H1 (cell line): ENCODE measurements at regions not wholly inside any gene's neighbourhood (a gene's known extent, or its start where the extent isn't known, plus 50 kb on each side); places are given as distances from the start of the nearest gene placed in this dataset.

Experiments
- CBX8 ChIP-seq: fragments of 300-800, 300-1000 bp; sonication (generic); IDR thresholded peaks from 2 replicates; pipeline ENCODE4 v1.7.1; 2016; ENCODE audit warnings: low read depth, low read length, borderline replicate concordance
- EP300 ChIP-seq, 2 experiments: IDR thresholded peaks; 1 replicate in 1 of 2; 2 replicates in 1 of 2; pipeline ENCODE4 v1.6.1; 2011 to 2012; ENCODE audit warnings: low read depth in 2 of 2, low read length in 2 of 2, mild to moderate bottlenecking in 2 of 2, borderline replicate concordance in 1 of 2, inconsistent platforms in 1 of 2, moderate library complexity in 1 of 2
- EZH2 ChIP-seq: fragments of 200-600 bp; sonication (generic); IDR thresholded peaks from 2 replicates; pipeline ENCODE4 v1.7.1; 2012; ENCODE audit warnings: low read depth, mild to moderate bottlenecking, moderate library complexity, low read length, inconsistent platforms; ENCODE audit not compliant: severe bottlenecking
- GABPA ChIP-seq: IDR thresholded peaks from 2 replicates; pipeline ENCODE4 v1.6.1; 2011; ENCODE audit warnings: mild to moderate bottlenecking, low read length, moderate library complexity, borderline replicate concordance; ENCODE audit not compliant: insufficient read depth
- TAF1 ChIP-seq: IDR thresholded peaks from 2 replicates; pipeline ENCODE4 v1.6.1; 2011; ENCODE audit warnings: mild to moderate bottlenecking, low read depth, low read length
- TF ChIP-seq, protein P1 (sequence below), 3 experiments: IDR thresholded peaks; 1 replicate in 2 of 3; 2 replicates in 1 of 3; pipeline versions ENCODE4 v1.5.1 to v1.6.1; 2011; ENCODE audit warnings: low read length in 3 of 3, mild to moderate bottlenecking in 3 of 3, inconsistent platforms in 2 of 3, low read depth in 1 of 3, moderate library complexity in 1 of 3; ENCODE audit not compliant: insufficient read depth in 1 of 3; ENCODE audit errors: control extremely low read depth in 1 of 3

DNA sequence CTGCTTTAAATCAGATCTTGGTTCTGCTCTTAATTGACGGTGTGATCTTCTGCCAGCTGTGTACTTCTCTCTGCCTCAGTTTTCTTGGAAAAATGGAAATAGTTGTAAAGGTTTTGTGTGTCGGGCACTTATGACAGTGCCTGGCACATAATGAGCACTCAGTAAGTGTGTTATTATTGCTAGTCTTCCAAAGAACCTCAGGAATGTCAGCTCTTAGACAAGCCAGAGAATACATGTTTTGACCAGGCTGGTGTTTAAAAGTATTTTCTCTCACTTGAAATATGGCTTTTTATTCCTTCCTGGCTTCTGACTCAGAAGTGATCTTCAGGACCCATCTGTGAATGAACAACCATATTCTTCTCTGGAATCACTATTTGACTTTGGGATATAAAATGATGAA, 304.1 kb downstream of the SNAPC1 start:
- TF ChIP-seq EZH2, result no peak
- TF ChIP-seq, protein P1, sequence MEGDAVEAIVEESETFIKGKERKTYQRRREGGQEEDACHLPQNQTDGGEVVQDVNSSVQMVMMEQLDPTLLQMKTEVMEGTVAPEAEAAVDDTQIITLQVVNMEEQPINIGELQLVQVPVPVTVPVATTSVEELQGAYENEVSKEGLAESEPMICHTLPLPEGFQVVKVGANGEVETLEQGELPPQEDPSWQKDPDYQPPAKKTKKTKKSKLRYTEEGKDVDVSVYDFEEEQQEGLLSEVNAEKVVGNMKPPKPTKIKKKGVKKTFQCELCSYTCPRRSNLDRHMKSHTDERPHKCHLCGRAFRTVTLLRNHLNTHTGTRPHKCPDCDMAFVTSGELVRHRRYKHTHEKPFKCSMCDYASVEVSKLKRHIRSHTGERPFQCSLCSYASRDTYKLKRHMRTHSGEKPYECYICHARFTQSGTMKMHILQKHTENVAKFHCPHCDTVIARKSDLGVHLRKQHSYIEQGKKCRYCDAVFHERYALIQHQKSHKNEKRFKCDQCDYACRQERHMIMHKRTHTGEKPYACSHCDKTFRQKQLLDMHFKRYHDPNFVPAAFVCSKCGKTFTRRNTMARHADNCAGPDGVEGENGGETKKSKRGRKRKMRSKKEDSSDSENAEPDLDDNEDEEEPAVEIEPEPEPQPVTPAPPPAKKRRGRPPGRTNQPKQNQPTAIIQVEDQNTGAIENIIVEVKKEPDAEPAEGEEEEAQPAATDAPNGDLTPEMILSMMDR (IDR thresholded peaks at IDR 0.05; ENCODE audit: control extremely low read depth in 1 of 3, insufficient read depth in 1 of 3, low read depth in 1 of 3, low read length in 3 of 3), result no peak
- no peak for TF ChIP-seq CBX8
- TF ChIP-seq EP300 (IDR thresholded peaks at IDR 0.05; ENCODE audit: borderline replicate concordance in 1 of 2, low read depth in 2 of 2, low read length in 2 of 2), result no peak
- no peak for TF ChIP-seq TAF1
- TF ChIP-seq GABPA, result no peak
